NCI-H526 treated with DMSO at 0.1 percent for 48 hours (cell line): ENCODE measurements at regions not wholly inside any gene's neighbourhood (a gene's known extent, or its start where the extent isn't known, plus 50 kb on each side); places are given as distances from the start of the nearest gene placed in this dataset.
A peak's percentile ranks its signal among the peaks of the same experiment; 100 is the strongest.
"Not testable (repeated sequence)": the region's sequence is repeated elsewhere in the genome, so short reads cannot be mapped to it uniquely, and the experiment has no call there.

Experiments used
- DNase-seq: peaks from one replicate; lab custom pipeline; 2025; lab: John Stamatoyannopoulos, UW

DNA sequence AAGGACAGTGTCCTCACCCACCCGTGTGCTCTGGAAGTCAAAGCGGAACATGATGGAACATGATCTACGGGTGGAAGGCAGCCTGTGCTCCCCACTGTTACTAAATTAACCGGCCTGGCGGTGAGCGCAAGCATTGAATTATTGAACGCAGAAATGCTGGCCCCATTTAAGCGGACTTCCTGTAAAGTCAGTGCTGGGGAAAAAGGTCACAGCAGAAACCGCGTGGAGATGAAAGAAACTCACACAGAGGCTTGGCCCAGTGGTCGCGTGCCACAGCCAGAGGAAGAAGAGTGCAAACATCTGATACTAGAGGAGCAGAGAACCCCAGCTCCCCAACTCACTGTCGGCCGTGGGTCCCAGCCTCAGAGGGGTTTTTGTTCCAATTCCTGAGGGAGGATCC lies 321.2 kb downstream of the ADGRD1 start:
- no peak for DNase-seq

DNA sequence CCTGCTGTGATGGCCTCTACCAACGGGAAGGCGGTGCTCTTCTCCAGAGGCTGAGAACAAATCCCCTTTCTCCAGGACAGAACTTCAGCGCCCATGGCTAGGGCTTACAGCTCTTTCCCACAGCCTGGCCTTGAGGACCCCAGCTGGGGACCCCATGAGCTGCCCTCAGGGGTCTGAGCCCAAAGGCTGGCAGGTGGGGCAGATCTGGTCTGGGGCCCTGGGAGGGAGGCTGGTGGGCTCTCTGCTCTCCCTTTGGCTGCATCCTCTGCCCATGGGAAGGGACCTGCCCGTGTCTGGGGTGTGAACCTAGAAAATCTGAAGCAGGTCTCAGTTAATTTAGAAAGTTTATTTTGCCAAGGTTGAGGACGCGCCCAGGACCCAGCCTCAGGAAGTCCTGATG lies 322.1 kb downstream of the ADGRD1 start:
- no peak for DNase-seq

DNA sequence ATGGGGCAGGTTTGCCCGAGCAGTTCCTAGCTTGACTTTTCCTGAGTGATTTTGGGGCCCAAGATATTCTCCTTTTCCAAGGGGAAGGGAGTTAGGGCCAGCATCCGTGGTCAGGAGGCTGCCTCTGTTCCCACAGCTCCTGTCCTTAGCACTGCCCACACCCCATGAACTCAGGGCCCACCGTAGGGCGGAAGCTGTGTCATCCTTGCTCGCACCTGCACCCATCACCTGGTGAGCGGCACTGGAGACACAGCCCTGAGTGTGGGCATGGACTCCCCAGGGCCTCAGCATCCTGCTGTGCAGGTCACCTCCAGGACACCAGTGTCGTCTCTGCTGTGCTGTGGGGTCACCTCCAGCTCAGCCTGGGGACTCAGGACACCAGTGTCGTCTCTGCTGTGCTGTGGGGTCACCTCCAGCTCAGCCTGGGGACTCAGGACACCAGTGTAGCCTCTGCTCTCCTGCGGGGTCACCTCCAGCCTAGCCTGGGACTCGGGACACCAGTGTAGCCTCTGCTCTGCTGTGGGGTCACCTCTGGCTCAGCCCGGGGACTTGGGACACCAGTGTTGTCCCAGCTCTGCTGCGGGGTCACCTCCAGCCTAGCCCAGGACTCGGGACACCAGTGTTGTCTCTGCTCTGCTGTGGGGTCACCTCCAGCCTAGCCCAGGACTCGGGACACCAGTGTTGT lies 322.9 kb downstream of the ADGRD1 start:
- no peak for DNase-seq

DNA sequence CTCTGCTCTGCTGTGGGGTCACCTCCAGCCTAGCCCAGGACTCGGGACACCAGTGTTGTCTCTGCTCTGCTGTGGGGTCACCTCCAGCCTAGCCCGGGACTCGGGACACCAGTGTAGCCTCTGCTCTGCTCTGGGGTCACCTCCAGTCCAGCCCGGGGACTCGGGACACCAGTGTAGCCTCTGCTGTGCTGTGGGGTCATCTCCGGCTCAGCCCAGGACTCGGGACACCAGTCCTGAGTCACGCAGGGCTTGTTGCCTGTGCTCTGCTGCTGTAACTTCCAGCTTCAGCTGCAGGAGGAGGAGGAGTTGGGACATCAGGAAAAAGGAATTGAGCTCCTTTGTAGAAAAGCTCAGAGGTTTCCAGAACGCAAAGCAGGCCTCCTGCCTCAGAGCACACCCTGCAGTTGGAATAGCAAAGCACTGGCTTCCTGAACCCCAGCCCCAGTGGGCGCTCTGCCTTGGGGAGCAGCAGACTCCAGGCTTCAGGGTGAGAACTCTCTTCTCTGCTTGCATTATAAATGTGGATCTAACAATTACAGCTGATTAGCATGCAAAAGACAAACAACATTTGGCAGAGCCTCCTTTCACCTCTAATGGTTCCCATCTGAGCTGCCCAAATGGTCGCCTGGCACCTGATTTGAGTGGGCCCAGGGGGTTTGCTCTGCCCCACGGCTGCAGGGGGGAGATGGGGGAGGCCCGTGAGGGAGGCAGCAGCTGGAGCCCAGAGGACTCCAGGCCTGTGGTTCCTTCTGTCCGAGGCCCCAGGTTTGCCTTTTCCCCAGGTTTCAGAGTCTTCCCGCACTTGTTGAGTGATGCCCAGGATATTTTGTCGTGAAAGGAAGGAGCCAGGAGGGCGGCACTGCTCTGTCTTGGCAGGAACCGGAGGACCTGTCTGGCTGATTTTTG lies 323.7 kb downstream of the ADGRD1 start:
- not testable (repeated sequence) for DNase-seq

DNA sequence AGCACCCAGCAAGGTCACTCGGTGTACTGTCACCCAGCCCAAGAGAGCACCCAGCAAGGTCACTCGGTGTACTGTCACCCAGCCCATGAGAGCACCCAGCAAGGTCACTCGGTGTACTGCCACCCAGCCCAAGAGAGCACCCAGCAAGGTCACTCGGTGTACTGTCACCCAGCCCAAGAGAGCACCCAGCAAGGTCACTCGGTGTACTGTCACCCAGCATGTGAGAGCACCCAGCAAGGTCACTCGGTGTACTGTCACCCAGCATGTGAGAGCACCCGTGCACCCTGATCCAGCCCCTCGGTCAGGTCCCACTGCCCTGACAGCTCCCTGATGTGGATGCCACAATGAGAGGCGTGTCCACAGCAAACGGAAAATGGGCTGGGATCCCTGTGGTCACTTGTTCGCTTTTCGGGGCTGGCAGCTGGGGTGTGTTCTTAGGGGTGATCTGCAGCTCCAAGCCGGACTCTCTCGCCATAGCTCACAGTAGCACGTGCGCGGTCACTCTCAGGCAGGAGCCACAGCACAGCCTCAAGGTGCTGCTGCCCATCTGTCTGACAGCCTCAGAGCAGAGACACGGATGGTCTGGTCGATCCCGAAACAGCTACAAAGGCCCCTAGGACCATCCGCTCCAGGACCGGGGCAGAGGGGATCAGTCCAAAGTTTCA lies 324.9 kb downstream of the ADGRD1 start:
- DNase-seq, result not testable (repeated sequence)

DNA sequence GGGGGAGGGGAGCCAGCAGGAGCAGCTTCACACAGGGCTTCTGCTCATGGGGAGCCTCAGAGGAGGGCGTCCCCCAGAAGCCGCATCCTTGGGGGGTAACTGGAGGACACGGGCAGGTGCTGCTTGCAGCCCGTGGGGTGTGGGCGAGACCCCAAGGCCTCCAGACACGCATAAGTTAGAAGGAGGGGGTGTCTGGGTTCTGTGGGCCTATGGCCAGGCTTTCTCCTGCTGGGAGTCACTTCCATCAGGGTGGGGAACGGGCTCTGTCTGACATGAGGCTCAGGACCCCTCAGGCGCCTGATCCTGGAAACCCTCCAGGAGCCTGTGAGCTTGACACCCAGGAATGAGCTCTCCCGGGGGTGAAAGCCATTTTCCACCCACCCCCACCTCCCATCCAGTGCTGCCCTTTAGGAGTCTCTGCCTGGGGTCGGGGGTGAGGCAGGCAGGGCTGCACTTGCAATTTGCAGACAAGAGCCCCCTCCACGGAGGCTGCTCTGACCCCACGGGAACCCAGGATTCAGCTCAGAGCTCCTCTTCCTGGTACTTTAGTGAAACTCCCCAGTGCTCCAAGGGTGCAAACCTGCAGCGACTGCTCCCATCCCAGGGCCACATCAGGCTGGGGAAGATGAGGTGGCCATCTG lies 325.7 kb downstream of the ADGRD1 start:
- DNase-seq, result no peak

DNA sequence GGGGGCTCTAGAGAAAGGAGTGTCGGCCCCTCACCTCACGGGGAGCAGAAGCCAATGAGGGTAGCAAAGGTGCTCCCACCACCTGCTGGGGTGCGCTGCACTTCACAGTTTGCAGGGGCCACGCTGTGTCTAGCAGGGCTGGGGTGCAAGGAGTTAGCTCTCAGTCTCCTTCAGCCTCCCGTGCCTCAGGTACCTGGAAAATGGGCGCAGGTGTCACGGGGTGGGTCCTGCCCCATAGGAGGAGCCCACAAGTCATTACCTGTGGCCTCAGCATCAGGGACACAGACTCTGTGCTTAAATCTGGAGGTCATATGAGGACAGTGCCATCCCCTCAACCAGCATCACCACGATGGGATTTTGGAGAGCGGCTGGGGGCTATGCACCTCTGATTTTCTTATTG lies 326.7 kb downstream of the ADGRD1 start:
- DNase-seq, result no peak

DNA sequence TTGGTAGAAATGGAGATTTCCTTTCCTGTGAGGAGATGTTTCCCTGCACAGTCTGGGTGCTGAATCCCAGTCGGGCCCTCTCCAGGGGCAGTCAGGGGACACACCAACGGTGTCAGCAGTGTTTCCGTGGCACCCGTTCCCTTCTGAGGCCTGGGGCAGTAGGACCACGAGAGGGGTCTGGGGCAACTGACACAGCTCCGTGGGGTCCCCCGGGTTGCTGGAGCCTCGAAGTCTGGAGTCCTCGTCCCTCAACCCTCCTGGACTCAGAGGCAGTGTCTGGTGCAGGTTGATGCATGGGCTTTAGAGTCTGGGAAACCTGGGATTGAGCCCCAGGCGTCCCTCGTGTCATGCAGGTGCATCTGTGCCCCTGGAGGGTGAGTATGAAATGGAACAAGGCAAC lies 327.3 kb downstream of the ADGRD1 start:
- no peak for DNase-seq

DNA sequence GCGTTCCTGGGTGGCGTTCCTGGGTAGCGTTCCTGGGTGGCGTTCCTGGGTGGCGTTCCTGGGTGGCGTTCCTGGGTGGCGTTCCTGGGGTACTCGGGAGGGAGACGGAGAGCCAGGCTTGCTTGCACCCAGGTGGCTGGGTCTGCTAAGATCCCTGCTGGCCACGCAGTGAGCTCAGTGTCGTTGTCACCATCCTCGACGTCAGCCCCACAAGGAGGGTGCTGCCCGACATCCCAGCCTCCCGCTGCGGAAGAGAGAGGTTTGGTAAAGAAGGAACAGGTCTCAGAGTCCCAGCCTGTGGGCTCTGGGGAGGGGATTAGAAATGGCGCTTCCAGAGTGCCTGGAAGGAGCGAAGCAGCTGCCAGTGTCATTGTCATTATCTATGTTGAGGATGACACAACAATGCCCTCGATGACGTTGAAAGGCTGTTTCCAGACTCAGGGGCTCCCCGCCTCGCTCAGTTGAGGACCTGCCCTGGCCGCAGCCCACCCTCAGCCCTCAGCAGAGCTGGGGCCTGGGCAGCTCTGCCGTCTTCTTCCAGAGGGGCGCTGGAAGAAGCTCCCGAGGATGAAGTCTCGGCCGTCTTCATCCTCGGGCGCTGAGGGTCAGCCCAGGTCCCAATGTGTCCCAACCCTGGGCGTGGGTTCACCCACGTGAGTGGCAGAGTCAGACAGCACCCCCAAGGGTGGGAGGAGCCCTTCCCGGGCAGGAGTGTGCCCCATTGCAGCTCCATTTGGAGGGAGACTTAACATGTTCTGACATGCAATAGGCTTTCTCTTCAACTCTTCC lies 328.8 kb downstream of the ADGRD1 start:
- no peak for DNase-seq

DNA sequence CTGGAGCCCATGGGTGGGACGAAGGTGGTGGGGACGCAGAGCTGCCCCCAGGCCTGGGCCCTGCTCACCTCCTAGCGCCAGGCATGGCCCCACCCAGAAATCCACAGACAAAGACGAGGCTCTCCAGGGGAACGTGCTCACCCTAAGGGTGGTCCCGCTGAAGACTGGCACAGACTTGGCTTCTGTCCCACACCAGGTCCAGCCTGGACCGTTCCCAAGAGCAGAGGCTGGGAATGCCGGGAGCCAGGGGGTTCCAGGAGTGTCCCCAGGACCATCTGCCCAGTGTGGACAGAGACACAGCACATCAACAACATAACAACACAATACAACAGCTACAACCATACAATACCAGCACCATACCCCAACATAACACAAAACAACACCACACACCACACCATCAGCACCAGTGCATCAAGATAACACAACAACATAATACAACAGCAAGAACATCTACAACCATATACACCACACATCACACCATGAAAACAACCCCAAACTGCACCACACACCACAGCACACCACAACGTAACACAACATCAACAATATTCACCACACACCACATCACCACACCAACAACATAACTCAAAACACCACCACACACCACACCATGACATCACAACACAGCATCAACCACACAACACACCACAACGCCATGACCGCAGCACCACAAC lies 329.6 kb downstream of the ADGRD1 start:
- no peak for DNase-seq

DNA sequence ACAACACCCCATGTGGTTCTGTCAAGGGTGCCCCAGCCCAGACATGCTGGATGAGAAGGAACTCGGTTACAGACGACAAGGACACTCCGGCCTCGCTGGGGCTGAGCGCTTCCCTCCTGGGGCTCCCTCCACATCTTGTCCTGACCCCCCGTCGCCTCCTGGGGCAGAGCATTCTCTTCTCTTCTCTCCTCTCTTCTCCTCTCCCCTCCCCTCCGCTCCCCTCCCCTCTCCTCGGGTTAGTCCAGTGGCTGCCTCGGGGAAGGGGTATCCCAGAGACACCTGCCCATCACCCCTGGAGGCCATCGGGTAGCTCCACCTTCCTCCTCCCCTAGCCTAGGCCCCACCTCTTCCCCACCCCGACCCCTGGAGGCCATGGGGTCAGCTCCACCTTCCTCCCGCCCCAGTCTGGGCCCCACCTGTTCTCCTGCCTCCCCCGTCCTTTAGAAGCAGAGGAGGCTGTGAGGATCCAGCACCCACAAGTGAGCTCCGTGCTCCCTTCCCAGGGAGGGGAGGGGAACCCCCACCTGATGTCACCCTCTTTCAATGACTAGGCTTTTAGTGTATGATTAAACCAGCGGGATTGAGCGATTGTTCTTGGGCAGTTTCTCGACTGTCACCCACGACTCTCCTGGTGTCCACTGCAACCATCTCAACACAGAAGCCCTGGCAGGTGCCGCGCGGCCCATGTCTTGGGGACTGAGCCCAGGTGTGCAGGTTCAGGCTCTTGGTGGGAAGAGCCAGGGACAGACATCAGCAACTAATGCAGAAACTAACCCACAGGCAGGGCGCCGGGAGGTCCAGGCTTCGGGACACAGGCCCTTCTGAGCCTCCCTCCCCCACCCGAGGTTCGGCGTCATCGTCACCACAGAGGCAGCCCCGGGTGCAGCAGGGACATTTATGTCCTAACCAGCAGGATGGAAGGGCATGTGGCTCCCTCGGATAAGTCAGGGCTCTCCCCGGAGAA lies 330.4 kb downstream of the ADGRD1 start:
- not testable (repeated sequence) for DNase-seq

DNA sequence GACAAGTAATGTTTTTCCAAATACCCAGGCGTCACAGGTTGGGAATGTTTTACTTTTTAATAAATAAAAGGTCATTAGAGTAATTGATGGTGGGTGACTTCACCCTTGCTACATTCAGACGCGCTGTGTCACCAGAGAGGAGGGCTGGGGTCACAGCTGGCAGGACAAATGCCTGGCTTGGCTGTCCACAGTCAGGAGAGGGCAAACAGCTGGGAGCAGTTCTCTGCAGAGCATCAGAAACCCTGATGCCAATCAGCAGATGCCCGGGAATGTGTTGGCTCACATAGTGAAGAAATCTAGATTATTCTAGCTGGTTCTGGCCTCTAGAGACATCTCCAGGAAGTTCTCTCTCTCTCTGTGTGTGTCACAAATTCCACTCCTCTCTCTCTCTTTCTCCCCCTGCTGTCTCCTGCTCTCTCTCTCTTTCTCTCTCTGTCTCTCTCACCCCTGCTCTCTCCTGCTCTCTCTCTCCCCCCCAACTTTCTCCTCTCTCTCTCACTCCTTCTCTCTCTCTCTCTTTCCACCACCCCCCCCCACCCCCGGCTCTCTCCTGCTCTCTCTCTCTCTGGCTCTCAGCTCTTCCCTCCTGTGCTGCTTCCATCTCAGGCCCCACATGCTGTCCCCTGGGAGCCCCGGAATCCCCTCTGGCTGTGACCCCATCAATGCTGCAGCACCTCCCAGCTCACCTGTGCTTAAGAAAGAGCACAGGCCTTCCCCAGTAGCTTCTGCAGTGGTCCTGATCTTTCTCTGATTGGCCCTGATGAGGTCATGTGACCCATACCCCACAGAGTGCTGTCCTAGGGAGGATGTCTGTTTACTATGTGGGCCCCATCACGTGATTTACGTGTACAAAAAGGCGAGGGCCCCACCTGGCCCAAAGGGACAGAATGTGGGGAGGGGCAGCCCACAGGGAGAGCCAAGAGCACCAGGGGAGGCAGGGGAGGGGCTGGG lies 331.5 kb downstream of the ADGRD1 start:
- not testable (repeated sequence) for DNase-seq

DNA sequence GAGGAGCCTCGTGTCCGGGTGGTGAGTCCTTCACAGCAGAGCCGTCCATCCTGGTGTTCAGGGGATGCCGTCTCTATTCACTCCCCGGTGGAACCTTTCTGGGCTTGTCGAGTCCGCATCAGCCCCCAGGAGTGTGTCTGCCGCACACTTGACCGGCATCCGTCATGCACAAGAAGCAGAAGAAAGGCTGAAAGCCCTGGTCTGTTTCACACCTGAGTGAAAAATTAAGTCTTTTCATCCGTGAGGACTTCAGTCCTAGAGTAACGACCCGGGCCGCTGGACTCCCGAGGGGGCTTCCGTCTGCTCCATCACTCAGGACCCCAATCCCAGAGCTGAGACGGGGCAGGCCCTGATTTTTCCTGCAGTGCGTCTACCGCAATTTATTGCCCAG lies 332.2 kb downstream of the ADGRD1 start:
- not testable (repeated sequence) for DNase-seq

DNA sequence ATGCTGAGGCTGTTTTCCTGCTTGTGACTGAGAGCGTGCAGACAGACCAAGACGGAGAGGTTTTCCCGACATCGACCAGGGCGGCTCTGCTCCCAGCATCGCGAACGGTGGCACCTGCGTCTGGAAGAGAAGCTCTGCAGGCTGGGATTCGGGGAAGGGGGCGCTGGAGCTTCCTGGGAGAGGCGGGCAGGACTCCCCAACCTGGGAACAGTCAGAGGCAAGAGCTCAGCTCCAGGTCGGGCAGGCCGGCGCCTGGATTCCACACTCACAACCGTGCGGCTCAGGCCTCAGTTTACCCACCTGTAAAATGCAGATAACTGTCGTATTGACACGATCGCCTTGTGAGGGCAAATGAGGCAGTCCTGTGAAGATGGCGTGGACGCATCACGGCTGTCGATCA lies 332.6 kb downstream of the ADGRD1 start:
- DNase-seq, result not testable (repeated sequence)

DNA sequence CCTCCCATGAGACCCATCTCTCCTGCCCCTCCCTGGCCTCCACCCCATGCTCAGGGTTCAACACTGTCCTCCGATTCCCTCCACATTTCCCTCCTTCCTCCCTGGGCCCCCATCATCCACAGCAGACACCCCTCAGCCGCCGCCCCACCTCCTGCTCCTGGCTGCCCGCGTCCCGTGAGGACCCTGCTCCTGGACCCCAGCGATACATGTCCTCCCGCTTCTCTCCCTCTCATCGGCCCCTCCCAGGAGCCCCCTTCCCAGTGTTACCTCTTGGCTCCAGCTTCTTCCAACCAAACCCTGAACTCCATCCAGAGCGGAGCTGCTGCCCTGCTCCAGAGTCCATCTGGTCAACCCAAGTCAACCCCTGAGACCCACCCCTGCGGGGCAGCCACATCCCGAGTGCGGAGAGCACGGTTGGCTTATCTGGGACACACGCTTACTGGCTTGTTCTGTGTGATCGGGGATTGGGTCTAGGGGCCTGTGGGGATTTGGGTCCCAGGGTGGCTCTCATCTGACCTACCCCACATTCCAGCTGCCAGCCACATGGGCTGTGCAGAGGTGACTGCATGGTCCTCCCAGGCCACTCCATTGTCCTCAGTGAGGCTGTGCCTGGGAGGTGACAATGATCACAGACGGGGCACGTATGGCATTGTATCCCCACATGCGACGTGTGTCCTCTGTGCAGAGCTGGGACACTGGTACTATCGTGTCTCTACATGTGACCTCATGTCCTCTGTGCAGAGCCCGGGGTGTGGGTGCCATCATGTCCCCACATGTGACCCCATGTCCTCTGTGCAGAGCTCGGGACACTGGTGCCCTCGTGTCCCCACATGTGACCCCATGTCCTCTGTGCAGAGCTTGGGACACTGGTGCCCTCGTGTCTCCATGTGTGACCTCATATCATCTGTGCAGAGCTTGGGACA lies 333.6 kb downstream of the ADGRD1 start:
- no peak for DNase-seq

DNA sequence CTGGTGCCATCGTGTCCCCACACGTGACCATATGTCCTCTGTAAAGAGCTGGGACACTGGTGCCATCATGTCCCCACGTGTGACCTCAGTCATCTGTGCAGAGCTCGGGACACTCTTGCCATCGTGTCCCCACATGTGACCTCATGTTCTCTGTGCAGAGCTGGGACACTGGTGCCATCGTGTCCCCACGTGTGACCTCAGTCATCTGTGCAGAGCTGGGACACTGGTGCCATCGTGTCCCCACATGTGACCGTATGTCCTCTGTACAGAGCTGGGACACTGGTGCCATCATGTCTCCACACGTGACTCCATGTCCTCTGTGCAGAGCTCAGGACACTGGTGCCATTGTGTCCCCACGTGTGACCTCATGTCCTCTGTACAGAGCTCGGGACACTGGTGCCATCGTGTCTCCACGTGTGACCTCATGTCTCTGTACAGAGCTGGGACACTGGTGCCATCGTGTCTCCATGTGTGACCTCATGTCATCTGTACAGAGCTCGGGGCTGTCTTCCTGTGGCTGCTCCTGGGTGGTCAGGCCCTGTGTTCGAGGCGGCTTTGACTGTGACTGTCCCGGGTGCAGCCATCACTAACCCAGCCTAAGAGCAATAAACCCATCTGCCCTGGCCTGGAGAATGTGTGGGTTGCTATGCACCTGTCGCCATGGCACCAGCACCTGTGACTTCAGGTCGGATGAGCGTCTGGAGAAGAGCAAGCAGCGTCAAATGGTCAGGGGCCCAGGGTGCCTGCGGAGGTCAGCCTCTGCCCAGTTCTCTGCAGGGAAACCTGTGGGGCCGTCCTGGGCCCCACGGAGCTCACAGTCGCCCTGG lies 334.4 kb downstream of the ADGRD1 start:
- peak; percentile 8 for DNase-seq
